HG03135 (cell line): ENCODE measurements at regions not wholly inside any gene's neighbourhood (a gene's known extent, or its start where the extent isn't known, plus 50 kb on each side); places are given as distances from the start of the nearest gene placed in this dataset.
"Not testable (repeated sequence)": the region's sequence is repeated elsewhere in the genome, so short reads cannot be mapped to it uniquely, and the experiment has no call there.

Experiments used
- ATAC-seq: cut with Tn5 transposase; IDR thresholded peaks from one replicate; pipeline ENCODE4 v1.9.1; 2021; ENCODE audit warnings: mild to moderate bottlenecking, moderate library complexity; ENCODE audit not compliant: unreplicated experiment

- not testable (repeated sequence) for ATAC-seq
Measured at GRCh38 chr14:87020106-87020505, 972.9 kb downstream of the GALC start.

DNA sequence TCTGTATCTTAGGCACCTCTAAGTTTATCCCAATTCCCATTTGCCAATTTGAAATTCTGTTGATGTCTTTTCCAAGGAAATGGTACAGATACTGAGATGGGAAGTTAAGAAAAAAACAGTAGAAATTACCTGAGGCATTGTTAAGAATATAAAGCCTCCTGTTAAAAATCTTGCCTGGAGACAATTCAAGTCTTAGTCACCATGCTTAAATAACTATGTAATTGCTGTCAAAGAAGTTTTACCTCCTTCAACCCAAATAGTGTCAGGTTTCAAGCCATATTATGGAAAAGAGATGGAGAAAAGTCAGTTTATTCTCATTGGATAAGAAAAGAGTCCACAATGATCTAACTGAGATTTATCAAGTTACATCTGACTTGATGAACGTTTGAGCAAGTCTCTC lies 974.7 kb downstream of the GALC start:
- no peak for ATAC-seq

- no peak for ATAC-seq
Measured at GRCh38 chr14:87017335-87017734, 975.6 kb downstream of the GALC start.

DNA sequence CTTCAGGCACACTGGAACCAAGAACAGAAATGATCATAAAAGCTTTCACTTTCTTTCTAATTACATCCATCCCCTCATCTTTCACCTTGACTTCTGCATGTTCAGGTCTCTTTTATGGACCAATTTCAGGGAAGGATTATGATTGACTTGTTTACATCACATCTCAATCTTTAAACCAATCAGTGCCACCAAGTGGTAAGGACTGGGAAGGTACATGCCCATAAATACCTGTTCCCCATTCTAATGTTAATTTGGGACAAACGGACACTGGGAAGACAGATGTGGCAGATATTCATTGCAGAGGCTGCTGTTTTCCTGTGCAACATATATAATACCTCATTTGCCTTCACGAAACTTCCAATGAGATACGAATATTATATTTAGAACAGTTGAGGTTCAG lies 978.1 kb downstream of the GALC start:
- no peak for ATAC-seq

DNA sequence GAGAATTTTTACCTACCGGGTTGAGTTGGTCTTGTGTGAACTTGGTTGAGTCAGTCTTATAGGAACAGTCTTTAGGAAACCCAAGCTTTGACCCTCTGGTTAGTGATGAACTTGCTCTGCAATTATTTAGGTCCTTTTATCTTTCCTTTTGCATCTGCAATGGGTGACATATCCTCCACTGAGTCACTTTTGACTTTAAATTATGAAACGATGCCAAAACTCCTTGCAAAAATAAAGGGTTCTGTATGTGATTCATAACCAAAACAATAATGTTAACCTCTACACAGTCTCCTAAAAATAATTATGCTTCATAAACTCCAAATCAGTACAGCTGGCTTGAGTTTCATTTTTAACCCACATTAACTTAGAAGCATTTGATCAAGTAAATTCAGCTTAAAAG lies 979.4 kb downstream of the GALC start:
- ATAC-seq, result no peak

DNA sequence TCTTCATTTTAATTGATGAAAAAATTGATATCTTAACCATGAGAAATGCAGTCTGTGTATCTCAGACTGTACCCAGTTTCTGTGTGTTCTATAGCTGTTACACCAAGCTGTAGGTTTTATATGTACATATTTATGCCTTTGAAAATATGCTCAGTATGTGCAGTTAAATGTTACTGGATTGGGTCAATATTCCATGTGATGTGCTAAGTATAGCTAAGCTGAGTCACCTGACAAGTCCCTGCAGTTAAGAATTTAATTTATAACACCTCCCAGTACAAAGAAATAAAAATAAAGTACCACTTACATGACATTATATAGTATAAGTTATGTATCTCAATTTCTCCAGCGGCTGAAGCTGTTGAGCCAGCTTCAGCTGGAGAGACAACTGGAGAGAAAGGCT lies 984.0 kb downstream of the GALC start:
- no peak for ATAC-seq

DNA sequence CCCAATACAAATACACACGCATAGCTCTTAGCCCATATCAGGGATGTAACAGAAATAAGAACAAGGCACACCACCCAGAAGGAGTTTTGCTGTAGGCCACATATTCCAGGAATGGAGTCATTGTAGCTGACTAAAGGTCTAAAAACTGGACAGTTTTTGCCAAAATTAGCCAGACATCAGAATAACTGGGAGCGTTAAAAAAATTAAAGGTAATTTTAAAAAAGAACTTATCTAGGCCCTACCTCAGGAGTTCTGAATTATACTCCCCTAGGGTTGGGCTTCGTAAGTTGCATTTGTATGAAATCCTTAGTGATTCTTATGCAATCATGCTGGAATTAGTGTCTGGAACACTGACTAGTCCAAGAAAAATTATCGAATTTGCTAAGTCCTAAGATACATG lies 987.7 kb downstream of the GALC start:
- no peak for ATAC-seq

- no peak for ATAC-seq
Measured at GRCh38 chr14:87002776-87003175, 990.2 kb downstream of the GALC start.

- no peak for ATAC-seq
Measured at GRCh38 chr14:87001333-87001732, 991.6 kb downstream of the GALC start.

- ATAC-seq, result no peak
Measured at GRCh38 chr14:87000081-87000480, 992.9 kb downstream of the GALC start.

- no peak for ATAC-seq
Measured at GRCh38 chr14:86999036-86999435, 993.9 kb downstream of the GALC start.

GRCh38 chr14:86997271-86997670 lies 995.7 kb downstream of the GALC start:
- no peak for ATAC-seq

DNA sequence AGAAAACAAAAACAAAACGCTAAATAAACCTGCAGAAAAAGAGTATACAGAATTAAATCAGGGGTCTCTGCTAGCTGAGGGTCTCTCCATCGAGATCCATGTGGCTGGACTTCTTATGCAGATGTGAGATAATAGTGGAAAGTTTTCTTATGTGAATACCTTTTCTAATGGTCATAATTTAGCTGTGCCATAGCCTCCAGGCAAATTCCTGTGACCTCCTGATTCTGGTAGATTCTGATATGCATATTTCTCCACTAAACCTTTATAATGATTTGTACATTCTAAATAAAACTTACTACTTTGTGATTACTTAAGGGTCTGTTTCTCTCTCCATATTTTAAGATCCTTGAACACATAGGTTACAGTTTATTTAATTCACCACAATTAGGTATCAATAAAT lies 1002.6 kb downstream of the GALC start:
- ATAC-seq, result no peak

- no peak for ATAC-seq
Measured at GRCh38 chr14:86989285-86989684, 1003.7 kb downstream of the GALC start.

GRCh38 chr14:86987966-86988365 lies 1005.0 kb downstream of the GALC start:
- ATAC-seq, result no peak

- no peak for ATAC-seq
Measured at GRCh38 chr14:86973177-86973576, 1019.8 kb downstream of the GALC start.

GRCh38 chr14:86971292-86971691 lies 1021.7 kb downstream of the GALC start:
- no peak for ATAC-seq

DNA sequence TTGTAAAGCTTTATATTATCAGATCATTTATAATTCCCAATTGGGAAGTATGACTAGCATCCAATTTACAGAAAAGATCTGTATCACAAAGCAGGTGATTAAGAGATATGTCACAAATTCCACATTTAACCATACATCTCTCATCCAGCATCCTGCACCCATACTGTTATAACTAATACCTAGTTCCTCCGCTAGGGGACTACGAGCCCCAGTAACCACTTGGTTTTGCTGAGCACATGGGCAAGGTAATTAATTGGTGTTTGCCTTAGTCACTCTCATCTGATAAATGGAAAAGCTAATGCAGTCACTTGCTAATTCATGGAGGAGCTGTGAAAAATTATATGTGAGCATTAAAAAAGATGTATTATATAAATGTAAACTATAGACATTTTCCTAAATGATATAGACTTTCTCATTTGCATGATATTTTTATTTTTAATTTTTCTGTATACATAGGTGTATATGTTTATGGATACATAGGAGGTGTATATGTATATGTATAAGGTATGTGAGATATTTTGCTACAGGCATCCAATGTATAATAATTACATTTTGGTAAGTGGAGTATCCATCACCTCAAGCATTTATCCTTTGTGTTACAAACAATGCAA lies 1031.8 kb downstream of the GALC start:
- ATAC-seq, result no peak

DNA sequence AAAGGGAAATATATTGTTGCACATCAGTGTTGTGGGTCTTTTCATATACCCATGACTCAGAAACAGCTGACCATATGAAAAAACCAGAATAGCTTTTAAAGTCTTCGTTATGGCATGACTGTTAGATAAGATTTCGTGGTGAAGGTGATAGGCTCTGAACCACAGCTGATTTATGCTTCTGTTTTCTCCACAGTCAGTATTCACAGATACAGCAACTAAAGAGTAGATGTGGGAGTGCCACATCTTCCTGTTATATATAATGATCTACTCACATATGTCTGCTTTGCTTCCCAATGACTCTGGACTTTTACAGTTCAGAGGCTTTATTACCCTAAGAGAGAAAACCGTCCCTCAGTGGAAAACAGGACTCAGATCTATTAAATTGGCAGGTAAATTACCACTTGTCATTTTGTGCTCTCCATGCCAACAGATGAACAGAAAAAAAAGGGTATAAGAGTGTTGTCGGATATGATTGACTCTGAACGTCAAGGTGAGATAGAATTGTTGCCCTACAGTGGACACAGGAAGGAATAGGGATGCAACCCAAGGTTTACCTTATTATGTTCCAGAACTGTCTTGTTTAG lies 1037.1 kb downstream of the GALC start:
- ATAC-seq, result no peak

DNA sequence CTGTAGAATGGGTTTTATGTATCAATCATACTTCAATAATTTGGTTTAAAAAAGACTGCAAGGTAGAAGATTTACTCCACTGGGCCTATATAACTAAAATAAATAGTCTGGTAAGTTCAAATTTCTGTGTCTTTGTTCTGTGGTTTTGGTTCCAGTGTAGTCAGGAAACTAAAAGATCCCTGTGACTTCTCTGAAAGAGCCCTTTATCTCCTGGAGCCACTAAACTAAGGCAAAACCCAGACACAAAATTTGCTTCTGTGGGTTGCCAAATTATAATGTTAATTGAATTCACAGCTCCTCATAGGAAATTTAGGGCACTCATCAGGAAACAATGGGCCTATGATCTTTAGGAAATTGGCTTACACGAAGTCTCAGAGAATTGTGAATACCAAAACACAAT lies 1038.4 kb downstream of the GALC start:
- ATAC-seq, result no peak

- ATAC-seq, result no peak
Measured at GRCh38 chr14:86946446-86946845, 1046.5 kb downstream of the GALC start.

- ATAC-seq, result no peak
Measured at GRCh38 chr14:86944434-86944833, 1048.5 kb downstream of the GALC start.
